ENCODE measurements at regions not wholly inside any gene's neighbourhood (a gene's known extent, or its start where the extent isn't known, plus 50 kb on each side); places are given as distances from the start of the nearest gene placed in this dataset.

DNA sequence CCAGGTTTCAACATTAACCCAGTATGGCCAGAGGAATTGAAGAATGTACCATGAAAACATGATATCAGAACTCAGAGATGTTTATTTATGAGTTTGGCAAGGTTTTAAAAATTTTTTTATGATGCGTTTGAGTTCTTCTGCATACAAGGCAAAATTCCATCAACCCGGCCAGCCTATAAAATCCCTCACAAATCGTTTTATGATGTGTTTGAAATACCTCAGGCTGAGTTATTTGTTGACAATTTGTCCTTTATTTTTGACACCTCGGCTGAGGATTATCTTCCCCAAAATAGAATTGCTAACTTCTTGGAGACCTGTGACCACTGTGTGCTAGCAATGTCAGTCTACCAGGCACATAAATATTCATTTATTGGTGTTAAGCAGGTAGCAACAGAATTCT lies 91.9 kb upstream of the SLC24A3 start:
- TF ChIP-seq, protein P1, sequence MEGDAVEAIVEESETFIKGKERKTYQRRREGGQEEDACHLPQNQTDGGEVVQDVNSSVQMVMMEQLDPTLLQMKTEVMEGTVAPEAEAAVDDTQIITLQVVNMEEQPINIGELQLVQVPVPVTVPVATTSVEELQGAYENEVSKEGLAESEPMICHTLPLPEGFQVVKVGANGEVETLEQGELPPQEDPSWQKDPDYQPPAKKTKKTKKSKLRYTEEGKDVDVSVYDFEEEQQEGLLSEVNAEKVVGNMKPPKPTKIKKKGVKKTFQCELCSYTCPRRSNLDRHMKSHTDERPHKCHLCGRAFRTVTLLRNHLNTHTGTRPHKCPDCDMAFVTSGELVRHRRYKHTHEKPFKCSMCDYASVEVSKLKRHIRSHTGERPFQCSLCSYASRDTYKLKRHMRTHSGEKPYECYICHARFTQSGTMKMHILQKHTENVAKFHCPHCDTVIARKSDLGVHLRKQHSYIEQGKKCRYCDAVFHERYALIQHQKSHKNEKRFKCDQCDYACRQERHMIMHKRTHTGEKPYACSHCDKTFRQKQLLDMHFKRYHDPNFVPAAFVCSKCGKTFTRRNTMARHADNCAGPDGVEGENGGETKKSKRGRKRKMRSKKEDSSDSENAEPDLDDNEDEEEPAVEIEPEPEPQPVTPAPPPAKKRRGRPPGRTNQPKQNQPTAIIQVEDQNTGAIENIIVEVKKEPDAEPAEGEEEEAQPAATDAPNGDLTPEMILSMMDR (conservative IDR thresholded peaks at IDR 0.05) = no peak
- TF ChIP-seq ZFX (IDR thresholded peaks at IDR 0.05) = no peak

Data from C4-2B (cell line).